ENCODE measurements at regions not wholly inside any gene's neighbourhood (a gene's known extent, or its start where the extent isn't known, plus 50 kb on each side); places are given as distances from the start of the nearest gene placed in this dataset.

- Histone ChIP-seq H3K27ac (ENCODE audit: low read depth, low read length) (no peak overlapping the region), H3K36me3 (ENCODE audit: insufficient read depth, low read length) (no peaks in the 10 kb centered on the region), H3K4me3 (ENCODE audit: low read depth in 1 of 2, low read length in 2 of 2) (no peak overlapping the region), H3K4me1 (ENCODE audit: insufficient read depth, low read length) (no peaks in the 10 kb centered on the region), H3K9me3 (ENCODE audit: low read length) (no peaks in the 10 kb centered on the region), H3K27me3 (ENCODE audit: control insufficient read depth in 1 of 2, insufficient read depth in 2 of 2, low read length in 2 of 2) (no peaks in the 10 kb centered on the region), H3K9ac (ENCODE audit: low read length) (no peak overlapping the region)
These were observed 151.2 kb upstream of the CRY1 start for GRCh38 chr12:107244584-107244983.

GRCh38 chr12:107247650-107248049 lies 154.3 kb upstream of the CRY1 start:
- Histone ChIP-seq H3K9ac (ENCODE audit: low read length) (no peak overlapping the region), H3K9me3 (ENCODE audit: low read length) (no peaks in the 10 kb centered on the region), H3K4me3 (ENCODE audit: low read depth in 1 of 2, low read length in 2 of 2) (no peak overlapping the region), H3K36me3 (ENCODE audit: insufficient read depth, low read length) (no peaks in the 10 kb centered on the region), H3K27ac (ENCODE audit: low read depth, low read length) (no peak overlapping the region), H3K4me1 (ENCODE audit: insufficient read depth, low read length) (no peaks in the 10 kb centered on the region), H3K27me3 (ENCODE audit: control insufficient read depth in 1 of 2, insufficient read depth in 2 of 2, low read length in 2 of 2) (no peaks in the 10 kb centered on the region)

GRCh38 chr12:107248187-107248586 lies 154.8 kb upstream of the CRY1 start:
- Histone ChIP-seq H3K9me3 (ENCODE audit: low read length) (no peaks in the 10 kb centered on the region), H3K27ac (ENCODE audit: low read depth, low read length) (no peak overlapping the region), H3K36me3 (ENCODE audit: insufficient read depth, low read length) (no peaks in the 10 kb centered on the region), H3K4me3 (ENCODE audit: low read depth in 1 of 2, low read length in 2 of 2) (no peak overlapping the region), H3K4me1 (ENCODE audit: insufficient read depth, low read length) (no peaks in the 10 kb centered on the region), H3K27me3 (ENCODE audit: control insufficient read depth in 1 of 2, insufficient read depth in 2 of 2, low read length in 2 of 2) (no peaks in the 10 kb centered on the region), H3K9ac (ENCODE audit: low read length) (no peak overlapping the region)

GRCh38 chr12:107251288-107251687 lies 157.9 kb upstream of the CRY1 start:
- Histone ChIP-seq H3K27me3 (ENCODE audit: control insufficient read depth in 1 of 2, insufficient read depth in 2 of 2, low read length in 2 of 2) (no peaks in the 10 kb centered on the region), H3K4me3 (ENCODE audit: low read depth in 1 of 2, low read length in 2 of 2) (no peak overlapping the region), H3K4me1 (ENCODE audit: insufficient read depth, low read length) (no peaks in the 10 kb centered on the region), H3K27ac (ENCODE audit: low read depth, low read length) (no peak overlapping the region), H3K9me3 (ENCODE audit: low read length) (no peaks in the 10 kb centered on the region), H3K36me3 (ENCODE audit: insufficient read depth, low read length) (no peaks in the 10 kb centered on the region), H3K9ac (ENCODE audit: low read length) (no peak overlapping the region)

GRCh38 chr12:107253361-107253760 lies 160.0 kb upstream of the CRY1 start:
- Histone ChIP-seq H3K36me3 (ENCODE audit: insufficient read depth, low read length) (no peaks in the 10 kb centered on the region), H3K4me3 (ENCODE audit: low read depth in 1 of 2, low read length in 2 of 2) (no peak overlapping the region), H3K9ac (ENCODE audit: low read length) (no peak overlapping the region), H3K9me3 (ENCODE audit: low read length) (no peaks in the 10 kb centered on the region), H3K27ac (ENCODE audit: low read depth, low read length) (no peak overlapping the region), H3K4me1 (ENCODE audit: insufficient read depth, low read length) (no peaks in the 10 kb centered on the region), H3K27me3 (ENCODE audit: control insufficient read depth in 1 of 2, insufficient read depth in 2 of 2, low read length in 2 of 2) (no peaks in the 10 kb centered on the region)

- Histone ChIP-seq H3K27ac (ENCODE audit: low read depth, low read length) (no peak overlapping the region), H3K9me3 (ENCODE audit: low read length) (no peaks in the 10 kb centered on the region), H3K27me3 (ENCODE audit: control insufficient read depth in 1 of 2, insufficient read depth in 2 of 2, low read length in 2 of 2) (no peaks in the 10 kb centered on the region), H3K36me3 (ENCODE audit: insufficient read depth, low read length) (no peaks in the 10 kb centered on the region), H3K4me1 (ENCODE audit: insufficient read depth, low read length) (no peaks in the 10 kb centered on the region), H3K9ac (ENCODE audit: low read length) (no peak overlapping the region), H3K4me3 (ENCODE audit: low read depth in 1 of 2, low read length in 2 of 2) (no peak overlapping the region)
These were observed 161.0 kb upstream of the CRY1 start for GRCh38 chr12:107254258-107254856.

- H3K9me3 ChIP-seq (ENCODE audit: low read length): no peaks in the 10 kb centered on the region
- no peaks in the 10 kb centered on the region for H3K4me1 ChIP-seq (ENCODE audit: insufficient read depth, low read length)
- no peaks in the 10 kb centered on the region for H3K36me3 ChIP-seq (ENCODE audit: insufficient read depth, low read length)
- H3K4me3 ChIP-seq (ENCODE audit: low read depth in 1 of 2, low read length in 2 of 2): no peak overlapping the region
- H3K9ac ChIP-seq (ENCODE audit: low read length): no peak overlapping the region
- H3K27ac ChIP-seq (ENCODE audit: low read depth, low read length): no peak overlapping the region
- no peaks in the 10 kb centered on the region for H3K27me3 ChIP-seq (ENCODE audit: control insufficient read depth in 1 of 2, insufficient read depth in 2 of 2, low read length in 2 of 2)
These were observed 165.4 kb upstream of the CRY1 start for GRCh38 chr12:107258780-107259179.

- Histone ChIP-seq H3K27me3 (ENCODE audit: control insufficient read depth in 1 of 2, insufficient read depth in 2 of 2, low read length in 2 of 2) (no peaks in the 10 kb centered on the region), H3K9ac (ENCODE audit: low read length) (no peak overlapping the region), H3K4me1 (ENCODE audit: insufficient read depth, low read length) (no peaks in the 10 kb centered on the region), H3K27ac (ENCODE audit: low read depth, low read length) (no peak overlapping the region), H3K36me3 (ENCODE audit: insufficient read depth, low read length) (no peaks in the 10 kb centered on the region), H3K9me3 (ENCODE audit: low read length) (no peaks in the 10 kb centered on the region), H3K4me3 (ENCODE audit: low read depth in 1 of 2, low read length in 2 of 2) (no peak overlapping the region)
These were observed 170.6 kb upstream of the CRY1 start for GRCh38 chr12:107263980-107264379.

GRCh38 chr12:107264667-107265066 lies 171.3 kb upstream of the CRY1 start:
- Histone ChIP-seq H3K4me1 (ENCODE audit: insufficient read depth, low read length) (no peaks in the 10 kb centered on the region), H3K4me3 (ENCODE audit: low read depth in 1 of 2, low read length in 2 of 2) (no peak overlapping the region), H3K9ac (ENCODE audit: low read length) (no peak overlapping the region), H3K27ac (ENCODE audit: low read depth, low read length) (no peak overlapping the region), H3K9me3 (ENCODE audit: low read length) (no peaks in the 10 kb centered on the region), H3K36me3 (ENCODE audit: insufficient read depth, low read length) (no peaks in the 10 kb centered on the region), H3K27me3 (ENCODE audit: control insufficient read depth in 1 of 2, insufficient read depth in 2 of 2, low read length in 2 of 2) (no peaks in the 10 kb centered on the region)

GRCh38 chr12:107267604-107268003 lies 174.3 kb upstream of the CRY1 start:
- Histone ChIP-seq H3K4me3 (ENCODE audit: low read depth in 1 of 2, low read length in 2 of 2) (no peak overlapping the region), H3K9me3 (ENCODE audit: low read length) (no peaks in the 10 kb centered on the region), H3K4me1 (ENCODE audit: insufficient read depth, low read length) (no peaks in the 10 kb centered on the region), H3K27ac (ENCODE audit: low read depth, low read length) (no peak overlapping the region), H3K36me3 (ENCODE audit: insufficient read depth, low read length) (no peaks in the 10 kb centered on the region), H3K9ac (ENCODE audit: low read length) (no peak overlapping the region), H3K27me3 (ENCODE audit: control insufficient read depth in 1 of 2, insufficient read depth in 2 of 2, low read length in 2 of 2) (no peaks in the 10 kb centered on the region)

GRCh38 chr12:107271523-107271922 lies 178.2 kb upstream of the CRY1 start:
- H3K36me3 ChIP-seq (ENCODE audit: insufficient read depth, low read length): no peaks in the 10 kb centered on the region
- H3K9me3 ChIP-seq (ENCODE audit: low read length): no peaks in the 10 kb centered on the region
- no peak overlapping the region for H3K27ac ChIP-seq (ENCODE audit: low read depth, low read length)
- H3K9ac ChIP-seq (ENCODE audit: low read length): no peak overlapping the region
- H3K27me3 ChIP-seq (ENCODE audit: control insufficient read depth in 1 of 2, insufficient read depth in 2 of 2, low read length in 2 of 2): no peaks in the 10 kb centered on the region
- H3K4me3 ChIP-seq (ENCODE audit: low read depth in 1 of 2, low read length in 2 of 2): no peak overlapping the region
- no peaks in the 10 kb centered on the region for H3K4me1 ChIP-seq (ENCODE audit: insufficient read depth, low read length)

GRCh38 chr12:107275530-107275929 lies 182.2 kb upstream of the CRY1 start:
- Histone ChIP-seq H3K9ac (ENCODE audit: low read length) (no peak overlapping the region), H3K4me3 (ENCODE audit: low read depth in 1 of 2, low read length in 2 of 2) (no peak overlapping the region), H3K27me3 (ENCODE audit: control insufficient read depth in 1 of 2, insufficient read depth in 2 of 2, low read length in 2 of 2) (no peaks in the 10 kb centered on the region), H3K4me1 (ENCODE audit: insufficient read depth, low read length) (no peaks in the 10 kb centered on the region), H3K9me3 (ENCODE audit: low read length) (peaks cover 4% of the 10 kb centered on the region), H3K27ac (ENCODE audit: low read depth, low read length) (no peak overlapping the region), H3K36me3 (ENCODE audit: insufficient read depth, low read length) (no peaks in the 10 kb centered on the region)
